ENCODE measurements at regions not wholly inside any gene's neighbourhood (a gene's known extent, or its start where the extent isn't known, plus 50 kb on each side); places are given as distances from the start of the nearest gene placed in this dataset.

DNA sequence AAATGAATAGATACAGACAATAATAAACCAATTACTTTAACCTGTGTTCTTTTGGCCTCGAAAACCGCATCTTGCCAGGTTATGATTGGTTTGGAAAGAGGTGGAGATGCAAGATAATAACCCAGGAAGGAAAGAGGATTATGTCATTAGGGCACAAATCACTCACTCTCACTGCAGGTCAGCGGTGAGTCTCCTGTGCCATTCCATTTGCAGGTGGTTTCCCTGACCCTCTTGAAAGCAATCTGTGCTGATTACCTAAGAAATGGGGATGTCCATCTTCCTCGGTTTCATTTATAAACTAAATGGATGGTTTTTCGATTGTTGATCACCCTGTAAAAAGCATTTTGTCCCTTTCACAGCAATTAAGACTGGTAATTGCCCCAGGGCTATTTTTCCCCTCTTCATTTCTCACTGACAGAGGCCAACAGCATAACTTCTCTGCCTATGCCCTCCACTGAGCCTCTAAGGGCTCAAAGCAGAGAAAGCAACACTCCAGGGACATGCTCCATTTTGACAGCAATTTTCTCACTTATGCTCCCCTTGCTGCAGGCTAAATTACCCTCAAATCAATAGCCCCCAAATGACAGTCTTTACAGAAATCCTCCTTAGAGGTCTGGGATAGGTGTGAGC is 257.5 kb downstream of the IPMK start:
- no peak overlapping the region for H3K4me2 ChIP-seq (ENCODE audit: low read length)
- H3K79me2 ChIP-seq (ENCODE audit: low read length), result no peaks in the 10 kb centered on the region
- H3K36me3 ChIP-seq (replicated peaks; ENCODE audit: low read depth, low read length), result no peaks in the 10 kb centered on the region
- H2AFZ ChIP-seq (ENCODE audit: low read depth, low read length), result no peak overlapping the region
- no peaks in the 10 kb centered on the region for H3K9me3 ChIP-seq (ENCODE audit: insufficient read depth, low read length)
- H4K20me1 ChIP-seq (ENCODE audit: insufficient read depth, low read length), result no peaks in the 10 kb centered on the region
- H3K9ac ChIP-seq (ENCODE audit: low read length), result no peak overlapping the region
- H3K27me3 ChIP-seq (ENCODE audit: low read depth, low read length), result no peaks in the 10 kb centered on the region
- no peak overlapping the region for H3K27ac ChIP-seq (ENCODE audit: low read length)
- TF ChIP-seq EZH2phosphoT487 (IDR thresholded peaks at IDR 0.05; ENCODE audit: low read depth), result no peak
- TF ChIP-seq, protein P1, sequence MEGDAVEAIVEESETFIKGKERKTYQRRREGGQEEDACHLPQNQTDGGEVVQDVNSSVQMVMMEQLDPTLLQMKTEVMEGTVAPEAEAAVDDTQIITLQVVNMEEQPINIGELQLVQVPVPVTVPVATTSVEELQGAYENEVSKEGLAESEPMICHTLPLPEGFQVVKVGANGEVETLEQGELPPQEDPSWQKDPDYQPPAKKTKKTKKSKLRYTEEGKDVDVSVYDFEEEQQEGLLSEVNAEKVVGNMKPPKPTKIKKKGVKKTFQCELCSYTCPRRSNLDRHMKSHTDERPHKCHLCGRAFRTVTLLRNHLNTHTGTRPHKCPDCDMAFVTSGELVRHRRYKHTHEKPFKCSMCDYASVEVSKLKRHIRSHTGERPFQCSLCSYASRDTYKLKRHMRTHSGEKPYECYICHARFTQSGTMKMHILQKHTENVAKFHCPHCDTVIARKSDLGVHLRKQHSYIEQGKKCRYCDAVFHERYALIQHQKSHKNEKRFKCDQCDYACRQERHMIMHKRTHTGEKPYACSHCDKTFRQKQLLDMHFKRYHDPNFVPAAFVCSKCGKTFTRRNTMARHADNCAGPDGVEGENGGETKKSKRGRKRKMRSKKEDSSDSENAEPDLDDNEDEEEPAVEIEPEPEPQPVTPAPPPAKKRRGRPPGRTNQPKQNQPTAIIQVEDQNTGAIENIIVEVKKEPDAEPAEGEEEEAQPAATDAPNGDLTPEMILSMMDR (IDR thresholded peaks at IDR 0.05; ENCODE audit: low read depth, low read length), result no peak
- H3K4me1 ChIP-seq (ENCODE audit: low read length), result no peaks in the 10 kb centered on the region
- no peak overlapping the region for H3K4me3 ChIP-seq (ENCODE audit: low read length)

DNA sequence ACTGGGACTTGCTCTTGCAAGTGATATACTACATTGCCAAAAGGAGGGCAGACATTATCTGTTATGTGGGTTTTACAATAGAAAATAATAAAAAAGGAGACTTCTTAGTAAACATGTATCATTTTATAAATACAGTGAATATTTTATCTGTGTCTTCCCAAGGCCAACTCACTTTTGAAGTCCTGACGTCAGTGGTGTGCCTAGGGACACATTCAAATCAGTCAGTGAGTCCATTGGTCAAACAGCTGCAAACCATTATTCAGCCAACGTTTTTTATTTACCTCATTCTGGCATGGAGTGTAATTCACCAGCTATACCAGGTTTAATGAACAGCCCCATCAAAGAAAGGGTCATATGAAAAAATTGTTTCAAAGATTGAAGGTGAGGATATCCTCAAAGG is 263.7 kb downstream of the IPMK start:
- Histone ChIP-seq H4K20me1 (ENCODE audit: insufficient read depth, low read length) (no peaks in the 10 kb centered on the region), H3K79me2 (ENCODE audit: low read length) (no peaks in the 10 kb centered on the region), H3K27ac (ENCODE audit: low read length) (no peak overlapping the region), H2AFZ (ENCODE audit: low read depth, low read length) (no peak overlapping the region), H3K4me2 (ENCODE audit: low read length) (no peak overlapping the region), H3K36me3 (replicated peaks; ENCODE audit: low read depth, low read length) (no peaks in the 10 kb centered on the region), H3K9ac (ENCODE audit: low read length) (no peak overlapping the region), H3K4me3 (ENCODE audit: low read length) (no peak overlapping the region), H3K9me3 (ENCODE audit: insufficient read depth, low read length) (no peaks in the 10 kb centered on the region), H3K4me1 (ENCODE audit: low read length) (no peaks in the 10 kb centered on the region), H3K27me3 (ENCODE audit: low read depth, low read length) (no peaks in the 10 kb centered on the region)
- no peak for TF ChIP-seq EZH2phosphoT487 (IDR thresholded peaks at IDR 0.05; ENCODE audit: low read depth)
- TF ChIP-seq, protein P1 (IDR thresholded peaks at IDR 0.05; ENCODE audit: low read depth, low read length), result no peak

DNA sequence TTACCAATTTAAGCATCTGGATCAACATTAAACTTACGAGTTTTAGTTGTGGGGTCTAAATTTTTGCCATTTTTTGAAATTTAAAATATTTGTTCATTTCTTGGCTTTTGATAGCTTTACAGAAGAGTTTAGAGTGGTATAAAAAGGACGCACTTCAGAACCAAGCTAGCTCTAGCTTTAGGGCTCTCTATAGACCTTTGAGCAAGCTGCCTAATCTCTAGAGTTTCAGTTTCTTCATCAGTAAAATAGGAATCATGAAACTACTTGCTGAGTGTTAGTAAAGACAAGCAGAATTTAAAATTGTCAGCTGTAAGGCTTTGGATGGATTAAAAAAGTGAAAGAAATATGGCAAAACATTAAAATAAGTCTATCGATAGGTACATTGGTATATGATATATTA is 266.5 kb downstream of the IPMK start:
- H3K27me3 ChIP-seq (ENCODE audit: low read depth, low read length), result no peaks in the 10 kb centered on the region
- no peak overlapping the region for H2AFZ ChIP-seq (ENCODE audit: low read depth, low read length)
- H3K36me3 ChIP-seq (replicated peaks; ENCODE audit: low read depth, low read length), result no peaks in the 10 kb centered on the region
- H3K4me1 ChIP-seq (ENCODE audit: low read length), result no peaks in the 10 kb centered on the region
- TF ChIP-seq, protein P1 (IDR thresholded peaks at IDR 0.05; ENCODE audit: low read depth, low read length), result no peak
- no peak for TF ChIP-seq EZH2phosphoT487 (IDR thresholded peaks at IDR 0.05; ENCODE audit: low read depth)
- no peaks in the 10 kb centered on the region for H3K79me2 ChIP-seq (ENCODE audit: low read length)
- H4K20me1 ChIP-seq (ENCODE audit: insufficient read depth, low read length), result no peaks in the 10 kb centered on the region
- no peak overlapping the region for H3K4me2 ChIP-seq (ENCODE audit: low read length)
- H3K4me3 ChIP-seq (ENCODE audit: low read length), result no peak overlapping the region
- no peak overlapping the region for H3K9ac ChIP-seq (ENCODE audit: low read length)
- no peak overlapping the region for H3K27ac ChIP-seq (ENCODE audit: low read length)
- no peaks in the 10 kb centered on the region for H3K9me3 ChIP-seq (ENCODE audit: insufficient read depth, low read length)

DNA sequence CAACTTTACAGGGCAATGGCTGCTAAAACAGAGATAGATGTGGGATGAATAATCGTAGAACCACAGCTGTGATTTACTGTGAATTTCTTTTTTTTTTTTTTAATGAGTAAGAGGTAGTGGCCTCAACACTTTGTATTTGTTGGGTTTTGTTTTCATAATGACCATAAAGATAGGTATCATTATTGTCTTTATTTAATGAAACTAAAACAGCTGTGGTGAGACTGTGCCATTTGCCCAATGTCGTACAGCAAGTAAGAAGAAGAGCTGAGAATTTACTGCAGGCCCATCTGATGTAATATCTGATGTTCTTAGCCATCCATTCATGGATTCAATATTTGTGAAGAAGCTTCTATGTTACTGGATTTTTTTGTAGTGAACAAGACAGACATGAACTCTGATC is 271.2 kb downstream of the IPMK start:
- Histone ChIP-seq H2AFZ (ENCODE audit: low read depth, low read length) (no peak overlapping the region), H3K9ac (ENCODE audit: low read length) (no peak overlapping the region), H3K27me3 (ENCODE audit: low read depth, low read length) (no peaks in the 10 kb centered on the region), H3K4me2 (ENCODE audit: low read length) (no peak overlapping the region), H3K4me1 (ENCODE audit: low read length) (no peaks in the 10 kb centered on the region), H3K27ac (ENCODE audit: low read length) (no peak overlapping the region), H3K36me3 (replicated peaks; ENCODE audit: low read depth, low read length) (no peaks in the 10 kb centered on the region), H3K4me3 (ENCODE audit: low read length) (no peak overlapping the region), H3K79me2 (ENCODE audit: low read length) (no peaks in the 10 kb centered on the region), H3K9me3 (ENCODE audit: insufficient read depth, low read length) (no peaks in the 10 kb centered on the region), H4K20me1 (ENCODE audit: insufficient read depth, low read length) (no peaks in the 10 kb centered on the region)
- TF ChIP-seq, protein P1 (IDR thresholded peaks at IDR 0.05; ENCODE audit: low read depth, low read length), result no peak
- TF ChIP-seq EZH2phosphoT487 (IDR thresholded peaks at IDR 0.05; ENCODE audit: low read depth), result no peak

Measured in OCI-LY3 (cell line).